Dendritic cell treated with granulocyte-macrophage colony-stimulating factor and Interleukin-4, amounts not matched to agents 40 ng/mL and 50 ng/mL, for 4 days (primary cell): ENCODE measurements at regions not wholly inside any gene's neighbourhood (a gene's known extent, or its start where the extent isn't known, plus 50 kb on each side); places are given as distances from the start of the nearest gene placed in this dataset.

Experiments used
- H3K27ac Mint-ChIP-seq: one replicate; pipeline ENCODE4 v1.8.0; 2022; ENCODE audit warnings: mild to moderate bottlenecking, mixed read lengths
- H3K27me3 Mint-ChIP-seq: one replicate; pipeline ENCODE4 v1.8.0; 2022; ENCODE audit warnings: mild to moderate bottlenecking, mixed read lengths
- H3K36me3 Mint-ChIP-seq: one replicate; pipeline ENCODE4 v1.8.0; 2022; ENCODE audit warnings: low read depth, mixed read lengths
- H3K4me1 Mint-ChIP-seq: one replicate; pipeline ENCODE4 v1.8.0; 2022; ENCODE audit warnings: low read depth, mixed read lengths
- H3K4me3 Mint-ChIP-seq: one replicate; pipeline ENCODE4 v1.8.0; 2022; ENCODE audit warnings: mild to moderate bottlenecking, moderate library complexity, mixed read lengths
- H3K9me3 Mint-ChIP-seq: one replicate; pipeline ENCODE4 v1.8.0; 2022; ENCODE audit warnings: mixed read lengths
- intact Hi-C: fragments of 100-400 bp; cut with micrococcal nuclease; formaldehyde crosslinking; loops from one replicate; pipeline ENCODE4 v1.15.0; 2022

DNA sequence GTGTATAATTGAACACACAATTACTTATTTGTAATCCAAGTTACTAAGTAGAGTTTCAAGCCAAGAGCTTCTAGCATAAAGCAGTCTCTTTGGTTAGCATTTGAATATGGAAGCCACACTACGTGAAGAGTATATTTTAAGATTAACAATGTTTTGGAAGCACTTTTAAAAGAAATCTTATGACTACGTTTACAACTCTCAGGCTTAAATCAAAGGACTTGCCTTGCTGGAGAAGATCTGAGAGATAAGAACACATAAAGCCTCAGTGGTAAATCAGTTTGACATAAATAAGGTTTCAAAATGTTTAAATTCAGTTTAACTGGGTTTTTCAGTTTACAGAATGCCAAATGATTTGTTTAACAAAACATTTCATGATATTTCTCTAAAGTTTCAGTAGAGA lies 161.9 kb upstream of the PDE3A start:
- intact Hi-C loops, result no loop called here
- Mint-ChIP-seq H3K27me3 (no peaks in the 10 kb centered on the region), H3K36me3 (no peaks in the 10 kb centered on the region), H3K4me1 (peaks cover 20% of the 10 kb centered on the region), H3K27ac (no peak overlapping the region), H3K9me3 (no peaks in the 10 kb centered on the region), H3K4me3 (no peak overlapping the region)

DNA sequence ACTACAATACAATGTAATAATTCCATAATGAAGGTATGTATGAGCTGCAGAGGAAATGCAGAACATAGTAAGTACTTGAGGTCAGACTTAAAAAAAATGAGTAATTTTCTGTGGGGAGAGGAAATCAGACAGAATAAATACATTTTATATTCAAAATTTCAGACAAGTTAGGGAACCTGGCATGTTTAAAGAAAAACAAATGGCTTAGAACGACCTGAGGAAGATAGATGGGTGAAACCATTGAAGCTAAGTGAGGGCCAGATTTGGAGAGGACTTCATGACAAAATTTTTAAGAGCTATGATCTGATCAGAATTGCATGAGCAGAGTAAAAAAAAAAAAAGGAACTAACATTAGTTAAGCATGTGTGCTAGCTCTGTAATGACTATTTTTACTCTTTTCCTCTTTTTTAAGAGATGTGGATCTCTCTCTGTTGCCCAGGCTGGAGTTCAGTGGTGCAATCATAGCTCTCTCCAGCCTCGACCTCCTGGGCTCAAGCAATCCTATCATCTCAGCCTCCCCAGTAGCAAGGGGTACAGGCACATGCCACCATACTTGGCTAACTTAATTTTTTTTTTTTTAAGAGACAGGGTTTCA lies 157.6 kb upstream of the PDE3A start:
- Mint-ChIP-seq H3K9me3 (no peaks in the 10 kb centered on the region), H3K36me3 (no peaks in the 10 kb centered on the region), H3K4me1 (peaks cover 39% of the 10 kb centered on the region), H3K27ac (peak overlapping the region; percentile 87), H3K4me3 (no peak overlapping the region), H3K27me3 (no peaks in the 10 kb centered on the region)
- intact Hi-C loops, result loop anchor here (5.0 kb wide), 1 partner anchor 157 kb away; the partner anchor contains the start of gene PDE3A

- Mint-ChIP-seq H3K9me3 (no peaks in the 10 kb centered on the region), H3K27ac (peak overlapping the region; percentile 39), H3K4me1 (peaks cover 39% of the 10 kb centered on the region), H3K36me3 (no peaks in the 10 kb centered on the region), H3K27me3 (no peaks in the 10 kb centered on the region), H3K4me3 (no peak overlapping the region)
- intact Hi-C loops, result loop anchor here (5.0 kb wide), 1 partner anchor 156 kb away; the partner anchor contains the start of gene PDE3A
These were observed 156.8 kb upstream of the PDE3A start for GRCh38 chr12:20211541-20211940.

- intact Hi-C loops, result loop anchor here (5.0 kb wide), 1 partner anchor 155 kb away; the partner anchor contains the start of gene PDE3A
- Mint-ChIP-seq H3K27ac (peak overlapping the region; percentile 39), H3K4me3 (no peak overlapping the region)
These were observed 156.3 kb upstream of the PDE3A start for GRCh38 chr12:20211981-20212421.

GRCh38 chr12:20212658-20213555 lies 155.4 kb upstream of the PDE3A start:
- Mint-ChIP-seq H3K27ac (peak overlapping the region; percentile 39), H3K4me1 (peaks cover 39% of the 10 kb centered on the region), H3K27me3 (no peaks in the 10 kb centered on the region), H3K4me3 (no peak overlapping the region), H3K36me3 (no peaks in the 10 kb centered on the region), H3K9me3 (no peaks in the 10 kb centered on the region)
- intact Hi-C loops, result loop anchor here (5.0 kb wide), 1 partner anchor 154 kb away; the partner anchor contains the start of gene PDE3A

More at GRCh38 chr12:20211981-20212421, 156.3 kb upstream of the PDE3A start:
- no peaks in the 10 kb centered on the region for H3K9me3 Mint-ChIP-seq
- no peaks in the 10 kb centered on the region for H3K27me3 Mint-ChIP-seq
- peaks cover 39% of the 10 kb centered on the region for H3K4me1 Mint-ChIP-seq
- no peaks in the 10 kb centered on the region for H3K36me3 Mint-ChIP-seq

DNA sequence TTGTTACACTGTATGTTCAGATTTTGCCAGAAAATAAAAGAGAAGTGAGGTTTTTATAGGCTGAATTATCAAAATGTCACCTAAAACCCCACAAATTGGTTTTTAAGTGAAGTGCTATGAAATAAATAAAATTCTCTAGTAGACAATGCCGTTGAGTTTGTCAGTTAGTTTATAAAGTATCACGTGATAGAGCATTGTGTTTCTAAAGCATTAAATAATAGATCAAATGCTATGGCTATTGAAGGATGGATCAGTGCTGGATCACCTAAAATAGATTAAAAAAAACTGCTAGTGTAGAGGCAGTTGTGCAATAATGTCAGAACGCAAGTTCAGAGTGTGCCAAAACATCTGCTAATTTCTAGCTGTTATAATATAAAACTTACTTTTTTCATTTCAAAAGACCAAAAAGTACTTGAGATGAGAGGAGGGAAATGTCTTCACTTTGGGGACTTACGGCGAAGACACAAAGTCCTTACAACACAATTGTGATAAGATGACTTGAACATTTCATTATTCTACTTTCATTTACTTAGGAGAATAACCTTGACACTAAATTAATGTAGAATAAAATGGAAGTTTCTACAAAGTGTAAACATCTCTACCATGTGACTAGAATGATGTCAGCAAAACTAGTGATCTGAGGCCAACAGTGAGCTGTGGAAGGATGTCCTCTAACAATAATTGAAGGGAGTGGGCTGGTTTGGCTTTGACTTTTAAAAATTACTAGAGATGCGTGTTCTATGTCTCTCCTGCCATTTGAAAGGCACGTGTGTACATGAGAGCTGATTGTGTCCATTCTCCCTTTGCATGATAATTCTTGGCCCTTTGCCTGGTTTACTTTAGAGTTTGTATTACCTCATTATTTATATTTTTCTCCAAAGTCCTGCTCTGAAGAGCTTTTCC lies 154.4 kb upstream of the PDE3A start:
- Mint-ChIP-seq H3K9me3 (no peaks in the 10 kb centered on the region), H3K27ac (no peak overlapping the region), H3K4me3 (no peak overlapping the region), H3K4me1 (peaks cover 39% of the 10 kb centered on the region), H3K27me3 (no peaks in the 10 kb centered on the region), H3K36me3 (no peaks in the 10 kb centered on the region)
- intact Hi-C loops, result loop anchor here (5.0 kb wide), 1 partner anchor 153 kb away; the partner anchor contains the start of gene PDE3A

DNA sequence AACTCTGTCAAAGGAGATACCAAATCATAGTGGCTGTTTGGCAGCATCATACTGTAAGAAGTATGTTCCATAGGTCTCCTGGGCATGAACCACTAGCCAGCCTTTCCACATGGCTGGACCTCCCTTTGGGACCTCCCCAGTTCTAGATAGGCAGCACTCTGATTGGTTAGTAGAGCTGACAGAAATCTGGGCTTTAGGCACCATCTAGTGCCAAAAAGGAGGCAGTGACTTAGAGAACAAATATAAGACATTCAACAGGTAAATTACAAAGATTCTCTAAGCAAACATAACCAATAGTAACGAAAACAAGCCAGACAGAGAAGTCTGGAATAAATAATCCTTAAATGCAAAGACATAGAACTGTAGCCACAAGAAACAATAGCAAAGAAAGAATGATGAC lies 148.0 kb upstream of the PDE3A start:
- Mint-ChIP-seq H3K27ac (no peak overlapping the region), H3K36me3 (no peaks in the 10 kb centered on the region), H3K27me3 (peaks cover 1% of the 10 kb centered on the region), H3K4me1 (no peaks in the 10 kb centered on the region), H3K4me3 (no peak overlapping the region), H3K9me3 (no peaks in the 10 kb centered on the region)
- intact Hi-C loops, result loop anchor here (1.0 to 5.0 kb wide), 3 partner anchors 306 to 481 kb away; no protein-coding TSS in a partner anchor

- Mint-ChIP-seq H3K27ac (no peak overlapping the region), H3K4me1 (no peaks in the 10 kb centered on the region), H3K36me3 (no peaks in the 10 kb centered on the region), H3K27me3 (no peaks in the 10 kb centered on the region), H3K9me3 (peaks cover 44% of the 10 kb centered on the region), H3K4me3 (no peak overlapping the region)
- intact Hi-C loops, result no loop called here
These were observed 135.2 kb upstream of the PDE3A start for GRCh38 chr12:20232931-20233675.

DNA sequence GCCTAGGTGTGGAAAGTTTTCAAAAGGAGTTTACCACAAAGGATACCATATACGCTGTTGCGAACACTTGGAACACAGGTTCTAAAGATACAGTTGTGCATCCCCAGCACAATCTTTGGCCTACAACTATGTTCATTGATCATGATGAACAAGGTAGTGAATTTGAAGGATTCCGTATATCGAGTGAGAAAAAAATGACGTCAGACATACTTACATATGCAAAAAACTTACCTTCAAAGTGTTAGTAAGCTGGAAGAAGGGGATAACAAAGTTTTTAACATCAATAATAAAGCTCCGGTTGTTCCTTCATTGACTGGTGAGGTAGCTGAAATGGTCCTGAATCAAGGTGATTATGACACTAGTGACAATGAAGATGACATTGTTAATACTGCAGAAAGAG lies 133.9 kb upstream of the PDE3A start:
- Mint-ChIP-seq H3K4me1 (no peaks in the 10 kb centered on the region), H3K27me3 (no peaks in the 10 kb centered on the region), H3K4me3 (no peak overlapping the region), H3K9me3 (peaks cover 41% of the 10 kb centered on the region), H3K36me3 (no peaks in the 10 kb centered on the region), H3K27ac (no peak overlapping the region)
- intact Hi-C loops, result no loop called here

DNA sequence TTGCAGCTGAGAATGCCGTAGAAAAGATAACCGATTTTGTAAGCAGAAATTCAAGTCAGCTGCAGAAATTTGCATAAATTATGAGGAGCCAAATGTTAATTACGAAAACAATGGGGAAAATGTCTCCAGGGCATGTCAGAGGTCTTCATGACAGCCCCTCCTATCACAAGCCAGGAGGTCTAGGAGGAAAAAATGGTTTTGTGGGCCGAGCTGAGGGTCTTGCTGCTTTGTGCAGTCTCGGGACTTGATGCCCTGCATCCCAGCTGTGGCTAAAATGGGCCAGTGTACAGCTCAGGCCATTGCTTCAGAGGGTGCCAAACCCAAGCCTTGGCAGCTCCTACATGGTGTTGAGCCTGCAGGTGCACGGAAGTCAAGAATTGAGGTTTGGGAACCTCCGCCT lies 131.2 kb upstream of the PDE3A start:
- intact Hi-C loops, result no loop called here
- Mint-ChIP-seq H3K4me1 (no peaks in the 10 kb centered on the region), H3K4me3 (no peak overlapping the region)

GRCh38 chr12:20245491-20245890 lies 122.8 kb upstream of the PDE3A start:
- H3K4me3 Mint-ChIP-seq, result no peak overlapping the region
- no peak overlapping the region for H3K27ac Mint-ChIP-seq
- no peaks in the 10 kb centered on the region for H3K36me3 Mint-ChIP-seq
- H3K4me1 Mint-ChIP-seq, result no peaks in the 10 kb centered on the region
- H3K9me3 Mint-ChIP-seq, result peaks cover 17% of the 10 kb centered on the region
- no peaks in the 10 kb centered on the region for H3K27me3 Mint-ChIP-seq
- intact Hi-C loops, result no loop called here

More for the DNA sequence above, 131.2 kb upstream of the PDE3A start:
- Mint-ChIP-seq H3K27ac (no peak overlapping the region), H3K36me3 (no peaks in the 10 kb centered on the region), H3K27me3 (no peaks in the 10 kb centered on the region), H3K9me3 (peaks cover 16% of the 10 kb centered on the region)

GRCh38 chr12:20248646-20249045 lies 119.7 kb upstream of the PDE3A start:
- Mint-ChIP-seq H3K4me1 (no peaks in the 10 kb centered on the region), H3K4me3 (no peak overlapping the region), H3K36me3 (no peaks in the 10 kb centered on the region), H3K9me3 (peaks cover 17% of the 10 kb centered on the region), H3K27ac (no peak overlapping the region), H3K27me3 (no peaks in the 10 kb centered on the region)
- intact Hi-C loops, result no loop called here

- Mint-ChIP-seq H3K9me3 (peaks cover 23% of the 10 kb centered on the region), H3K27me3 (no peaks in the 10 kb centered on the region), H3K4me1 (no peaks in the 10 kb centered on the region), H3K4me3 (no peak overlapping the region), H3K27ac (no peak overlapping the region), H3K36me3 (no peaks in the 10 kb centered on the region)
- intact Hi-C loops, result no loop called here
These were observed 117.6 kb upstream of the PDE3A start for GRCh38 chr12:20250761-20251160.
